HepG2 (cell line): ENCODE measurements at regions not wholly inside any gene's neighbourhood (a gene's known extent, or its start where the extent isn't known, plus 50 kb on each side); places are given as distances from the start of the nearest gene placed in this dataset.
A peak's percentile ranks its signal among the peaks of the same experiment; 100 is the strongest.

Experiments used
- GZF1 ChIP-seq: sonication (generic); formaldehyde crosslinking; IDR thresholded peaks from 2 replicates; pipeline ENCODE4 v1.5.1; 2020; ENCODE audit warnings: mild to moderate bottlenecking, missing genetic modification reagents
- HNF4G ChIP-seq, 2 experiments: sonication (generic) in 1 of 2; formaldehyde crosslinking in 1 of 2; IDR thresholded peaks; 2 replicates each; pipeline versions ENCODE4 v1.4.0 to v1.6.1; 2011 to 2020; ENCODE audit warnings: borderline replicate concordance in 2 of 2, low read depth in 2 of 2, mild to moderate bottlenecking in 2 of 2, low read length in 1 of 2, missing genetic modification reagents in 1 of 2, moderate library complexity in 1 of 2
- ISL2 ChIP-seq: sonication (generic); formaldehyde crosslinking; IDR thresholded peaks from 2 replicates; pipeline ENCODE4 v1.5.0; 2020; ENCODE audit warnings: missing genetic modification reagents
- MIER3 ChIP-seq: IDR thresholded peaks from 2 replicates; pipeline ENCODE4 v1.6.1; 2016; ENCODE audit warnings: missing compliant biosample characterization, borderline replicate concordance
- NR2F2 ChIP-seq: IDR thresholded peaks from 2 replicates; pipeline ENCODE4 v1.6.1; 2012; ENCODE audit warnings: low read depth, inconsistent platforms, borderline replicate concordance
- NR3C1 ChIP-seq: sonication (generic); formaldehyde crosslinking; IDR thresholded peaks from 2 replicates; pipeline ENCODE4 v1.4.0; 2020; ENCODE audit warnings: missing genetic modification reagents
- RBM22 ChIP-seq: fragments of 200-400 bp; formaldehyde crosslinking; optimal IDR thresholded peaks from 2 replicates; pipeline ENCODE3; 2017; ENCODE audit warnings: mild to moderate bottlenecking, low read length, moderate library complexity
- SOX13 ChIP-seq, 3 experiments: fragments of 450-650 bp in 1 of 3; sonication (generic) in 1 of 3; formaldehyde crosslinking in 1 of 3; IDR thresholded peaks in 2 of 3; conservative IDR thresholded peaks in 1 of 3; 2 replicates each; pipeline versions ENCODE4 v1.5.0 to v1.6.1; 2016 to 2020; ENCODE audit warnings: antibody characterized with exemption in 1 of 3, mild to moderate bottlenecking in 1 of 3, missing compliant biosample characterization in 1 of 3, missing genetic modification reagents in 1 of 3, moderate library complexity in 1 of 3
- SRSF4 ChIP-seq: fragments of 200-400 bp; formaldehyde crosslinking; IDR thresholded peaks from one replicate; pipeline ENCODE4 v1.6.1; 2018; ENCODE audit warnings: mild to moderate bottlenecking, low read depth, low read length, moderate library complexity; ENCODE audit not compliant: poor library complexity, severe bottlenecking
- TARDBP ChIP-seq: sonication (generic); formaldehyde crosslinking; IDR thresholded peaks from 2 replicates; pipeline ENCODE4 v1.8.0; 2022; ENCODE audit warnings: mild to moderate bottlenecking, missing genetic modification reagents
- TCF7 ChIP-seq: sonication (generic); IDR thresholded peaks from 2 replicates; pipeline ENCODE4 v1.6.1; 2016; ENCODE audit warnings: antibody characterized with exemption, low read depth
- TMF1 ChIP-seq: sonication (generic); formaldehyde crosslinking; IDR thresholded peaks from 2 replicates; pipeline ENCODE4 v1.8.1; 2022; ENCODE audit warnings: low read depth, missing genetic modification reagents
- TRIM24 ChIP-seq: sonication (generic); formaldehyde crosslinking; IDR thresholded peaks from 2 replicates; pipeline ENCODE4 v1.8.0; 2022; ENCODE audit warnings: mild to moderate bottlenecking, missing genetic modification reagents
- YEATS2 ChIP-seq: sonication (generic); formaldehyde crosslinking; IDR thresholded peaks from 2 replicates; pipeline ENCODE4 v1.4.0; 2020; ENCODE audit warnings: missing genetic modification reagents, borderline replicate concordance
- ZFP1 ChIP-seq: IDR thresholded peaks from 2 replicates; pipeline ENCODE4 v1.6.1; 2016
- ZNF256 ChIP-seq: sonication (generic); formaldehyde crosslinking; conservative IDR thresholded peaks from 2 replicates; pipeline ENCODE4 v1.4.0; 2020; ENCODE audit warnings: missing genetic modification reagents
- ZNF263 ChIP-seq: sonication (generic); formaldehyde crosslinking; IDR thresholded peaks from 2 replicates; pipeline ENCODE4 v1.4.0; 2020; ENCODE audit warnings: missing genetic modification reagents
- ZNF460 ChIP-seq: sonication (generic); formaldehyde crosslinking; IDR thresholded peaks from 2 replicates; pipeline ENCODE4 v1.5.1; 2020; ENCODE audit warnings: missing genetic modification reagents, mild to moderate bottlenecking, borderline replicate concordance
- ZNF496 ChIP-seq: sonication (generic); formaldehyde crosslinking; IDR thresholded peaks from 2 replicates; pipeline ENCODE4 v1.8.1; 2023; ENCODE audit warnings: mild to moderate bottlenecking, moderate library complexity, missing genetic modification reagents; ENCODE audit not compliant: insufficient replicate concordance
- ZNF749 ChIP-seq: sonication (generic); formaldehyde crosslinking; IDR thresholded peaks from 2 replicates; pipeline ENCODE4 v1.8.0; 2022; ENCODE audit warnings: mild to moderate bottlenecking, missing genetic modification reagents, moderate library complexity, borderline replicate concordance
- TF ChIP-seq, protein P1 (sequence below): sonication (generic); formaldehyde crosslinking; IDR thresholded peaks from 2 replicates; pipeline ENCODE4 v1.4.0; 2020; ENCODE audit warnings: missing genetic modification reagents
- TF ChIP-seq, protein P2 (sequence below): sonication (generic); formaldehyde crosslinking; IDR thresholded peaks from 2 replicates; pipeline ENCODE4 v1.4.0; 2020; ENCODE audit warnings: missing genetic modification reagents, borderline replicate concordance
- TF ChIP-seq, protein P3 (sequence below): IDR thresholded peaks from 2 replicates; pipeline ENCODE4 v1.6.1; 2016; ENCODE audit warnings: low read depth, missing genetic modification reagents, missing compliant biosample characterization

DNA sequence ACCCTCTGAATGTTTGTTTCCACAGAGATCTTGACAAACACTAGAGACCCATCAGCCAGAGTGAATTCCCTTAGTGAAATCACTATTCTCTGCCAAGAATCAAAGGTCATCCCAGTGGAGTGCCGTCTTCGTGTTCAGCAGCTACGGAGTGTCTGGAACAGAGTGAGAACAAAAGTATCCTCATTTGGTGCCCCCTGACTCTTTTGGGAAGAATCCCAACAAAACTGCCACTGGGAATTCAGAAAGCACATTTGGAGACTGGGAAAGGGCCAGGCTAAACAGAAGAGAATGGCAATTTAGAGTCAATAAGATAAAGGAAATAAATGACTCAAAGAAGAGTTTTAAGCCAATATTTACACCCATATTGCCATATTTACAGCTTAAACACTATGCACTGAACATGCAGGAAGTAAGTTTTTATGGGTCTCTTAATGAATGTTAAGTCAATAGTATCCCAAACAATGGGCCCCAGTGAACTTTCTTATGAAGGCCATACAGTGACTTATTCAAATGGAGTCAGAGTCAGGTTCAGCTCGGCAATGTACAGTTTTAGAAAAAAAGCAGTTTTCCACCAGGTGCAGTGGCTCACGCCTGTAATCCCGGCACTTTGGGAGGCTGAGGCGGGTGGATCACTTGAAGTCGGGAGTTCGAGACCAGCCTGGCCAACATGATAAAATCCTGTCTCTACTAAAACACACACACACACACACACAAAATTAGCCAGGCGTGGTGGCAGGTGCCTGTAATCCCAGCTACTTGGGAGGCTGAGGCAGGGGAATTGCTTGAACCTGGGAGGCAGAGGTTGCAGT is 392.6 kb downstream of the KLF5 start (continued):
- TF ChIP-seq, protein P1, sequence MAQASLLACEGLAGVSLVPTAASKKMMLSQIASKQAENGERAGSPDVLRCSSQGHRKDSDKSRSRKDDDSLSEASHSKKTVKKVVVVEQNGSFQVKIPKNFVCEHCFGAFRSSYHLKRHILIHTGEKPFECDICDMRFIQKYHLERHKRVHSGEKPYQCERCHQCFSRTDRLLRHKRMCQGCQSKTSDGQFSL (CRISPR knock-in tag), result no peak
- TF ChIP-seq ZNF749, result no peak
- no peak for TF ChIP-seq TMF1 (CRISPR knock-in tag)
- TF ChIP-seq NR3C1 (CRISPR knock-in tag), result no peak
- TF ChIP-seq, protein P2, sequence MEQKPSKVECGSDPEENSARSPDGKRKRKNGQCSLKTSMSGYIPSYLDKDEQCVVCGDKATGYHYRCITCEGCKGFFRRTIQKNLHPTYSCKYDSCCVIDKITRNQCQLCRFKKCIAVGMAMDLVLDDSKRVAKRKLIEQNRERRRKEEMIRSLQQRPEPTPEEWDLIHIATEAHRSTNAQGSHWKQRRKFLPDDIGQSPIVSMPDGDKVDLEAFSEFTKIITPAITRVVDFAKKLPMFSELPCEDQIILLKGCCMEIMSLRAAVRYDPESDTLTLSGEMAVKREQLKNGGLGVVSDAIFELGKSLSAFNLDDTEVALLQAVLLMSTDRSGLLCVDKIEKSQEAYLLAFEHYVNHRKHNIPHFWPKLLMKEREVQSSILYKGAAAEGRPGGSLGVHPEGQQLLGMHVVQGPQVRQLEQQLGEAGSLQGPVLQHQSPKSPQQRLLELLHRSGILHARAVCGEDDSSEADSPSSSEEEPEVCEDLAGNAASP (CRISPR knock-in tag), result no peak
- TF ChIP-seq ZNF460 (CRISPR knock-in tag), result no peak
- TF ChIP-seq ISL2 (CRISPR knock-in tag), result peak; percentile 66; the same call in 1 of the 2 replicates
- peak; percentile 65; the same call in 1 of the 2 replicates for TF ChIP-seq NR2F2
- TF ChIP-seq YEATS2 (CRISPR knock-in tag), result no peak
- peak; percentile 18; the same call in 1 of the 2 replicates for TF ChIP-seq HNF4G (IDR thresholded peaks at IDR 0.05; ENCODE audit: borderline replicate concordance, low read depth, low read length)
- TF ChIP-seq HNF4G (CRISPR knock-in tag; IDR thresholded peaks at IDR 0.05; ENCODE audit: borderline replicate concordance, low read depth), result no peak
- no peak for TF ChIP-seq MIER3 (CRISPR knock-in tag)
- TF ChIP-seq SRSF4, result no peak
- TF ChIP-seq, protein P3, sequence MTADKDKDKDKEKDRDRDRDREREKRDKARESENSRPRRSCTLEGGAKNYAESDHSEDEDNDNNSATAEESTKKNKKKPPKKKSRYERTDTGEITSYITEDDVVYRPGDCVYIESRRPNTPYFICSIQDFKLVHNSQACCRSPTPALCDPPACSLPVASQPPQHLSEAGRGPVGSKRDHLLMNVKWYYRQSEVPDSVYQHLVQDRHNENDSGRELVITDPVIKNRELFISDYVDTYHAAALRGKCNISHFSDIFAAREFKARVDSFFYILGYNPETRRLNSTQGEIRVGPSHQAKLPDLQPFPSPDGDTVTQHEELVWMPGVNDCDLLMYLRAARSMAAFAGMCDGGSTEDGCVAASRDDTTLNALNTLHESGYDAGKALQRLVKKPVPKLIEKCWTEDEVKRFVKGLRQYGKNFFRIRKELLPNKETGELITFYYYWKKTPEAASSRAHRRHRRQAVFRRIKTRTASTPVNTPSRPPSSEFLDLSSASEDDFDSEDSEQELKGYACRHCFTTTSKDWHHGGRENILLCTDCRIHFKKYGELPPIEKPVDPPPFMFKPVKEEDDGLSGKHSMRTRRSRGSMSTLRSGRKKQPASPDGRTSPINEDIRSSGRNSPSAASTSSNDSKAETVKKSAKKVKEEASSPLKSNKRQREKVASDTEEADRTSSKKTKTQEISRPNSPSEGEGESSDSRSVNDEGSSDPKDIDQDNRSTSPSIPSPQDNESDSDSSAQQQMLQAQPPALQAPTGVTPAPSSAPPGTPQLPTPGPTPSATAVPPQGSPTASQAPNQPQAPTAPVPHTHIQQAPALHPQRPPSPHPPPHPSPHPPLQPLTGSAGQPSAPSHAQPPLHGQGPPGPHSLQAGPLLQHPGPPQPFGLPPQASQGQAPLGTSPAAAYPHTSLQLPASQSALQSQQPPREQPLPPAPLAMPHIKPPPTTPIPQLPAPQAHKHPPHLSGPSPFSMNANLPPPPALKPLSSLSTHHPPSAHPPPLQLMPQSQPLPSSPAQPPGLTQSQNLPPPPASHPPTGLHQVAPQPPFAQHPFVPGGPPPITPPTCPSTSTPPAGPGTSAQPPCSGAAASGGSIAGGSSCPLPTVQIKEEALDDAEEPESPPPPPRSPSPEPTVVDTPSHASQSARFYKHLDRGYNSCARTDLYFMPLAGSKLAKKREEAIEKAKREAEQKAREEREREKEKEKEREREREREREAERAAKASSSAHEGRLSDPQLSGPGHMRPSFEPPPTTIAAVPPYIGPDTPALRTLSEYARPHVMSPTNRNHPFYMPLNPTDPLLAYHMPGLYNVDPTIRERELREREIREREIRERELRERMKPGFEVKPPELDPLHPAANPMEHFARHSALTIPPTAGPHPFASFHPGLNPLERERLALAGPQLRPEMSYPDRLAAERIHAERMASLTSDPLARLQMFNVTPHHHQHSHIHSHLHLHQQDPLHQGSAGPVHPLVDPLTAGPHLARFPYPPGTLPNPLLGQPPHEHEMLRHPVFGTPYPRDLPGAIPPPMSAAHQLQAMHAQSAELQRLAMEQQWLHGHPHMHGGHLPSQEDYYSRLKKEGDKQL (CRISPR knock-in tag), result peak; percentile 90
- no peak for TF ChIP-seq ZNF263 (CRISPR knock-in tag)
- TF ChIP-seq TRIM24 (CRISPR knock-in tag), result no peak
- TF ChIP-seq ZNF256, result no peak
- peak; percentile 68 for TF ChIP-seq TCF7
- no peak for TF ChIP-seq TARDBP
- no peak for TF ChIP-seq ZNF496
- peak; percentile 17; the same call in 1 of the 2 replicates for TF ChIP-seq SOX13 (IDR thresholded peaks at IDR 0.05)
- peak in 1 of 2 experiments; percentile 81; a peak in 2 of 4 replicates for TF ChIP-seq SOX13 (CRISPR knock-in tag; conservative IDR thresholded peaks at IDR 0.05 in 1 of 2, IDR thresholded peaks at IDR 0.05 in 1 of 2)
- no peak for TF ChIP-seq GZF1 (CRISPR knock-in tag)
- no peak for TF ChIP-seq ZFP1 (CRISPR knock-in tag)
- no peak for TF ChIP-seq RBM22
